ENCODE measurements at regions not wholly inside any gene's neighbourhood (a gene's known extent, or its start where the extent isn't known, plus 50 kb on each side); places are given as distances from the start of the nearest gene placed in this dataset.

DNA sequence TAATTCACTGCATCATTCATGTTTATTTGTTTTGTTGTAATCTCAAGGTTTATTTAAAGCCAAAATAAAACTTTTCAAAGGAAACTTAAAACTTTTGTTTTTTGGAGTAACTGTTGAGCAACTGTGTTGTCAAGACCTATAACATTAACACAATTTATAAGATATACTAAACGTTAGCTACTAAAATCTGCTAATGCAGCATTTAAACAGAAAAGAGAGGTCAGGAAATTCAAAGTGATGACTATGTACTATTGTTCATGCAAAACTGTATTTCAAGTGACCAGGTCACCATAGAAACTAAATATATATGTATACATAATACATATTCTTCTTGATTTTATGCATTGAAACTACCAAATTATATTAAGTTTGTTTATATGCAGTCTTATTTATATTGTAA is 1740.9 kb downstream of the EFNA5 start:
- TF ChIP-seq, protein P1, sequence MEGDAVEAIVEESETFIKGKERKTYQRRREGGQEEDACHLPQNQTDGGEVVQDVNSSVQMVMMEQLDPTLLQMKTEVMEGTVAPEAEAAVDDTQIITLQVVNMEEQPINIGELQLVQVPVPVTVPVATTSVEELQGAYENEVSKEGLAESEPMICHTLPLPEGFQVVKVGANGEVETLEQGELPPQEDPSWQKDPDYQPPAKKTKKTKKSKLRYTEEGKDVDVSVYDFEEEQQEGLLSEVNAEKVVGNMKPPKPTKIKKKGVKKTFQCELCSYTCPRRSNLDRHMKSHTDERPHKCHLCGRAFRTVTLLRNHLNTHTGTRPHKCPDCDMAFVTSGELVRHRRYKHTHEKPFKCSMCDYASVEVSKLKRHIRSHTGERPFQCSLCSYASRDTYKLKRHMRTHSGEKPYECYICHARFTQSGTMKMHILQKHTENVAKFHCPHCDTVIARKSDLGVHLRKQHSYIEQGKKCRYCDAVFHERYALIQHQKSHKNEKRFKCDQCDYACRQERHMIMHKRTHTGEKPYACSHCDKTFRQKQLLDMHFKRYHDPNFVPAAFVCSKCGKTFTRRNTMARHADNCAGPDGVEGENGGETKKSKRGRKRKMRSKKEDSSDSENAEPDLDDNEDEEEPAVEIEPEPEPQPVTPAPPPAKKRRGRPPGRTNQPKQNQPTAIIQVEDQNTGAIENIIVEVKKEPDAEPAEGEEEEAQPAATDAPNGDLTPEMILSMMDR (IDR thresholded peaks at IDR 0.05), result no peak
- TF ChIP-seq POLR2A (IDR thresholded peaks at IDR 0.05), result no peak

All from right lobe of liver (tissue), 4 donors.